ENCODE measurements at regions not wholly inside any gene's neighbourhood (a gene's known extent, or its start where the extent isn't known, plus 50 kb on each side); places are given as distances from the start of the nearest gene placed in this dataset.

DNA sequence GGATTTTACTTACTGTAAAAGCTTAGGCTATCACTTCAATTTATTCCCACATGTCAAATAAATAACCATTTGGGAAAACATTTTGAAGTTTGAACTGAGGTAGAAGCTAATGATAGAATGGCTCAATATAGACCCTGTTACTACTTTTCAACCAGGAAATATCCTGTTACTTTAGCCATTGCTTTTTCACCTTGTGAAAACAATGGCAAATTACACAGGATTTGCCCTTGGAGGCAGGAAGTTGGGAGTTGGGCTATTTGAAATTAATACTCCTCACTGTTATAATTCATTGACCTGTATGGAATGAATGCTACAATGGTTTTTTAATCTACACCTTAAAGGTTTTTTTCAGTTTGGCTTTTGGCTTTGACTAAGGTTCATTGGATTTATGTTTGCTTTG is 98.1 kb upstream of the UBE2E2 start:
- no peak overlapping the region for H3K4me3 ChIP-seq (ENCODE audit: low read depth, low read length)
- ChIA-PET POLR2A (interaction anchor here (0.7 kb wide), 1 partner anchor 133 kb away, joined by 8 read pairs; no protein-coding TSS in a partner anchor), CTCF (no interaction called here)
- no peaks in the 10 kb centered on the region for H3K36me3 ChIP-seq (ENCODE audit: control insufficient read depth in 2 of 2, insufficient read depth in 1 of 2, low read length in 2 of 2)
- no peak for TF ChIP-seq ZNF560 (tag by site-specific recombination; IDR thresholded peaks at IDR 0.05; ENCODE audit: borderline replicate concordance)
- TF ChIP-seq ZBTB20 (tag by site-specific recombination; IDR thresholded peaks at IDR 0.05) = no peak
- TF ChIP-seq, protein P1, sequence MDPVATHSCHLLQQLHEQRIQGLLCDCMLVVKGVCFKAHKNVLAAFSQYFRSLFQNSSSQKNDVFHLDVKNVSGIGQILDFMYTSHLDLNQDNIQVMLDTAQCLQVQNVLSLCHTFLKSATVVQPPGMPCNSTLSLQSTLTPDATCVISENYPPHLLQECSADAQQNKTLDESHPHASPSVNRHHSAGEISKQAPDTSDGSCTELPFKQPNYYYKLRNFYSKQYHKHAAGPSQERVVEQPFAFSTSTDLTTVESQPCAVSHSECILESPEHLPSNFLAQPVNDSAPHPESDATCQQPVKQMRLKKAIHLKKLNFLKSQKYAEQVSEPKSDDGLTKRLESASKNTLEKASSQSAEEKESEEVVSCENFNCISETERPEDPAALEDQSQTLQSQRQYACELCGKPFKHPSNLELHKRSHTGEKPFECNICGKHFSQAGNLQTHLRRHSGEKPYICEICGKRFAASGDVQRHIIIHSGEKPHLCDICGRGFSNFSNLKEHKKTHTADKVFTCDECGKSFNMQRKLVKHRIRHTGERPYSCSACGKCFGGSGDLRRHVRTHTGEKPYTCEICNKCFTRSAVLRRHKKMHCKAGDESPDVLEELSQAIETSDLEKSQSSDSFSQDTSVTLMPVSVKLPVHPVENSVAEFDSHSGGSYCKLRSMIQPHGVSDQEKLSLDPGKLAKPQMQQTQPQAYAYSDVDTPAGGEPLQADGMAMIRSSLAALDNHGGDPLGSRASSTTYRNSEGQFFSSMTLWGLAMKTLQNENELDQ (tag by site-specific recombination; IDR thresholded peaks at IDR 0.05; ENCODE audit: low read depth) = no peak
- no peak for TF ChIP-seq ZNF777 (tag by site-specific recombination; IDR thresholded peaks at IDR 0.05; ENCODE audit: borderline replicate concordance)
- TF ChIP-seq ZNF10 (tag by site-specific recombination; IDR thresholded peaks at IDR 0.05) = no peak
- TF ChIP-seq, protein P2, sequence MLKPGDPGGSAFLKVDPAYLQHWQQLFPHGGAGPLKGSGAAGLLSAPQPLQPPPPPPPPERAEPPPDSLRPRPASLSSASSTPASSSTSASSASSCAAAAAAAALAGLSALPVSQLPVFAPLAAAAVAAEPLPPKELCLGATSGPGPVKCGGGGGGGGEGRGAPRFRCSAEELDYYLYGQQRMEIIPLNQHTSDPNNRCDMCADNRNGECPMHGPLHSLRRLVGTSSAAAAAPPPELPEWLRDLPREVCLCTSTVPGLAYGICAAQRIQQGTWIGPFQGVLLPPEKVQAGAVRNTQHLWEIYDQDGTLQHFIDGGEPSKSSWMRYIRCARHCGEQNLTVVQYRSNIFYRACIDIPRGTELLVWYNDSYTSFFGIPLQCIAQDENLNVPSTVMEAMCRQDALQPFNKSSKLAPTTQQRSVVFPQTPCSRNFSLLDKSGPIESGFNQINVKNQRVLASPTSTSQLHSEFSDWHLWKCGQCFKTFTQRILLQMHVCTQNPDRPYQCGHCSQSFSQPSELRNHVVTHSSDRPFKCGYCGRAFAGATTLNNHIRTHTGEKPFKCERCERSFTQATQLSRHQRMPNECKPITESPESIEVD (tag by site-specific recombination; IDR thresholded peaks at IDR 0.05) = no peak
- TF ChIP-seq ZBTB48 (tag by site-specific recombination; IDR thresholded peaks at IDR 0.05) = no peak
- no peaks in the 10 kb centered on the region; the same call in 1 of the 2 replicates for H3K4me1 ChIP-seq (ENCODE audit: control insufficient read depth, insufficient read depth, low read length)
- H3K27ac ChIP-seq (ENCODE audit: extremely low read depth, low read depth, low read length) = no peak overlapping the region
- H3K9me3 ChIP-seq (ENCODE audit: control insufficient read depth, insufficient read depth, low read depth, low read length) = no peaks in the 10 kb centered on the region

DNA sequence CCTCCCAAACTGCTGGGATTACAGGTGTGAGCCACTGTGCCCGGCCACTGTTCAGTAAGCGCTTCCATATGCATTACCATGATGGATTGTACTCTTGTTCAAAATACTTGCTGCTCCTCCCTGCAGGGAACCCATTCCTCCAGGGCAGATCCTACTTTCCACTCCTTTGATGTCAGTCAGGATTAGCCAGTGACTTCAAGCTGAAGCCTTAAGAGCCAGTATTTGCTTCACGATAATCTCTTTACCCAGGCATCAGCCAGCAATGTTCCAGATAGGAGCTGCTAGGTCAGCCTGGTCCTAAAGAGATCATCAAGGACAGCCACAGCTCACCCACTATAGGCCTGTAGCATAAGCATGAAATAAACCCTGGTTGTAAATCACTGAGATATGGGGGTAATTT is 96.5 kb upstream of the UBE2E2 start:
- H3K27ac ChIP-seq (ENCODE audit: extremely low read depth, low read depth, low read length) = no peak overlapping the region
- H3K36me3 ChIP-seq (ENCODE audit: control insufficient read depth in 2 of 2, insufficient read depth in 1 of 2, low read length in 2 of 2) = no peaks in the 10 kb centered on the region
- TF ChIP-seq TCF7L2 (IDR thresholded peaks at IDR 0.05; ENCODE audit: borderline replicate concordance, low read depth, low read length) = peak; percentile 50; the same call in 1 of the 2 replicates
- no peak for TF ChIP-seq ZNF785 (tag by site-specific recombination; IDR thresholded peaks at IDR 0.05)
- TF ChIP-seq ZNF37A (tag by site-specific recombination; IDR thresholded peaks at IDR 0.05) = no peak
- peak; percentile 34; the same call in 1 of the 2 replicates for TF ChIP-seq OSR2 (tag by site-specific recombination; IDR thresholded peaks at IDR 0.05)
- ChIA-PET CTCF (no interaction called here), POLR2A (no interaction called here)
- H3K4me3 ChIP-seq (ENCODE audit: low read depth, low read length) = no peak overlapping the region
- H3K4me1 ChIP-seq (ENCODE audit: control insufficient read depth, insufficient read depth, low read length) = no peaks in the 10 kb centered on the region; the same call in 1 of the 2 replicates
- H3K9me3 ChIP-seq (ENCODE audit: control insufficient read depth, insufficient read depth, low read depth, low read length) = no peaks in the 10 kb centered on the region

DNA sequence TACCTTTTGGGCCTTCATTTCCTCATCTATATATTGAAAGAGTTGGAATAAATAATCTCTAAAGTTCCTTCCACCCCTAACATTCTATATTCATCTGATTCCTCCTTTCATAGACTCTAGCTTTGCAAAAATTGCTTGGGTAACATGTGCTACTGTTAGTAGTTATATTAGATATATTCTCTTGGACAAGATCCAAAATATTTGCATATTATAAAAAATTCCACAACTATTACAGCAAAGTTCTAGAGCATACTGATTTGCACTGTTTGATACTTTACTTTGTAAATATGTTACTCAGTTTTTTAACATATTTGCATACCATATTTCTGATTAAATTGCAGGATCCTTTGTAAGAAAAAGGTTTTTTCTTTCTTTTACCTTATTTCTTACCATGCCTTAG is 95.9 kb upstream of the UBE2E2 start:
- no peaks in the 10 kb centered on the region for H3K36me3 ChIP-seq (ENCODE audit: control insufficient read depth in 2 of 2, insufficient read depth in 1 of 2, low read length in 2 of 2)
- ChIA-PET CTCF (no interaction called here), POLR2A (no interaction called here)
- no peaks in the 10 kb centered on the region; the same call in 1 of the 2 replicates for H3K4me1 ChIP-seq (ENCODE audit: control insufficient read depth, insufficient read depth, low read length)
- no peak overlapping the region for H3K4me3 ChIP-seq (ENCODE audit: low read depth, low read length)
- H3K9me3 ChIP-seq (ENCODE audit: control insufficient read depth, insufficient read depth, low read depth, low read length) = no peaks in the 10 kb centered on the region
- TF ChIP-seq, protein P2 (tag by site-specific recombination; IDR thresholded peaks at IDR 0.05) = no peak
- no peak for TF ChIP-seq REPIN1 (tag by site-specific recombination; IDR thresholded peaks at IDR 0.05; ENCODE audit: low read depth)
- TF ChIP-seq, protein P3, sequence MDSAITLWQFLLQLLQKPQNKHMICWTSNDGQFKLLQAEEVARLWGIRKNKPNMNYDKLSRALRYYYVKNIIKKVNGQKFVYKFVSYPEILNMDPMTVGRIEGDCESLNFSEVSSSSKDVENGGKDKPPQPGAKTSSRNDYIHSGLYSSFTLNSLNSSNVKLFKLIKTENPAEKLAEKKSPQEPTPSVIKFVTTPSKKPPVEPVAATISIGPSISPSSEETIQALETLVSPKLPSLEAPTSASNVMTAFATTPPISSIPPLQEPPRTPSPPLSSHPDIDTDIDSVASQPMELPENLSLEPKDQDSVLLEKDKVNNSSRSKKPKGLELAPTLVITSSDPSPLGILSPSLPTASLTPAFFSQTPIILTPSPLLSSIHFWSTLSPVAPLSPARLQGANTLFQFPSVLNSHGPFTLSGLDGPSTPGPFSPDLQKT (IDR thresholded peaks at IDR 0.05; ENCODE audit: borderline replicate concordance, low read depth, low read length) = no peak
- TF ChIP-seq ZNF670 (tag by site-specific recombination; IDR thresholded peaks at IDR 0.05; ENCODE audit: low read depth) = no peak
- no peak for TF ChIP-seq ZBTB20 (tag by site-specific recombination; IDR thresholded peaks at IDR 0.05)
- no peak for TF ChIP-seq ZNF791 (tag by site-specific recombination; IDR thresholded peaks at IDR 0.05)
- TF ChIP-seq ZNF335 (tag by site-specific recombination; conservative IDR thresholded peaks at IDR 0.05) = no peak
- TF ChIP-seq ZNF701 (tag by site-specific recombination; IDR thresholded peaks at IDR 0.05) = no peak
- no peak for TF ChIP-seq GLIS1 (tag by site-specific recombination; IDR thresholded peaks at IDR 0.05)
- no peak for TF ChIP-seq MEIS1 (CRISPR knock-in tag; IDR thresholded peaks at IDR 0.05; ENCODE audit: borderline replicate concordance)
- no peak for TF ChIP-seq KLF16 (tag by site-specific recombination; IDR thresholded peaks at IDR 0.05)
- TF ChIP-seq ZNF24 (tag by site-specific recombination; IDR thresholded peaks at IDR 0.05) = no peak
- H3K27ac ChIP-seq (ENCODE audit: extremely low read depth, low read depth, low read length) = no peak overlapping the region

Data from HEK293 (cell line).